SK-N-MC (cell line): ENCODE measurements at regions not wholly inside any gene's neighbourhood (a gene's known extent, or its start where the extent isn't known, plus 50 kb on each side); places are given as distances from the start of the nearest gene placed in this dataset.

Source experiments
- DNase-seq: peaks from one replicate; pipeline ENCODE4 v3.0.0-alpha.2; 2011; ENCODE audit warnings: low read depth, low spot score
- H3K27ac ChIP-seq: fragments of 200-600 bp; sonication (generic); 2 replicates; pipeline ENCODE4 v1.5.1; 2016; ENCODE audit warnings: mixed run types
- H3K36me3 ChIP-seq: fragments of 200-600 bp; sonication (generic); 2 replicates; pipeline ENCODE4 v1.6.1; 2017; ENCODE audit warnings: antibody characterized with exemption, low read length, mixed read lengths; ENCODE audit not compliant: insufficient read depth
- H3K4me3 ChIP-seq: fragments of 200-600 bp; sonication (generic); 2 replicates; pipeline ENCODE4 v1.5.1; 2016
- H3K9ac ChIP-seq: fragments of 200-600 bp; sonication (generic); 2 replicates; pipeline ENCODE4 v1.8.0; 2017; ENCODE audit warnings: mixed run types, mixed read lengths; ENCODE audit not compliant: insufficient read length
- H3K9me3 ChIP-seq: fragments of 200-600 bp; sonication (generic); 2 replicates; pipeline ENCODE4 v1.6.1; 2017; ENCODE audit warnings: low read depth, mild to moderate bottlenecking, antibody characterized with exemption, low read length, moderate library complexity, mixed read lengths
- EZH2 ChIP-seq: fragments of 200-600 bp; sonication (generic); IDR thresholded peaks from one replicate; pipeline ENCODE4 v1.6.1; 2017; ENCODE audit warnings: antibody characterized with exemption
- FOXP2 ChIP-seq: optimal IDR thresholded peaks from 2 replicates; pipeline ENCODE3; 2011; ENCODE audit warnings: mild to moderate bottlenecking, moderate library complexity; ENCODE audit not compliant: insufficient read depth; ENCODE audit errors: extremely low read length, control extremely low read depth
- POLR2AphosphoS5 ChIP-seq: IDR thresholded peaks from 2 replicates; pipeline ENCODE4 v1.6.1; 2012; ENCODE audit warnings: mild to moderate bottlenecking, low read depth, low read length, borderline replicate concordance

GRCh38 chr7:157079116-157079515, 59.6 kb upstream of the UBE3C start:
- H3K27ac ChIP-seq: no peak overlapping the region
- H3K9me3 ChIP-seq: no peaks in the 10 kb centered on the region
- TF ChIP-seq EZH2 (peak; percentile 60), POLR2AphosphoS5 (no peak), FOXP2 (no peak)
- H3K4me3 ChIP-seq: no peak overlapping the region
- no peaks in the 10 kb centered on the region for H3K36me3 ChIP-seq
- no peak for DNase-seq
- H3K9ac ChIP-seq: no peak overlapping the region

DNA sequence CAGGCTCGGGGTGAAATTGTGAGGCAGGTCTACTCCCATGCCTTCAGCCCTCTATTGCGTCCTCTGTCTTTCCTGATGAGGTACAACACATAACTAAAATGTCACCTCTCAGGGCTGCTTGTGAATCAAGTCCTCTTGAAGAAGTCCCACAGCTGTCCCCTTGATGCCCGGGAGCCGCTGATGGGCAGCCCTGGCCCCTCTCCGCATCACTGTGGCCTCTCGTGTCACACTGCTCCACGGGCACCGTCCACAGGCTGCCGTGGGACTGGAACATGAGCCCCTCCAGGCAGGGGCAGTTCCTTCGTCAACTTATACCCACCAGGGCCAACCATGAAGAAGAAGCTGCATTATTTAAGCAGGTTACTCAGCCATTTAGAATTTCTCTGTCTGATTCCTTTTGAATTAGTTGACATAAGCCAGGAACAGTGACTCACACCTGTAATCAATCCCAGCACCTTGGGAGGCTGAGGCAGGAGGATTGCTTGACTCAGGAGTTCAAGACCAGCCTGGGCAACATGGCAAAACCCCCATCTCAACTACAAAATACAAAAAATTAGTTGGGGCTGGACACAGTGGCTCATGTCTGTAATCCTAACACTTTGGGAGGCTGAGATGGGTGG, 58.5 kb upstream of the UBE3C start:
- H3K27ac ChIP-seq: no peak overlapping the region
- H3K9ac ChIP-seq: no peak overlapping the region
- no peak for DNase-seq
- no peak overlapping the region for H3K4me3 ChIP-seq
- H3K9me3 ChIP-seq: no peaks in the 10 kb centered on the region
- TF ChIP-seq FOXP2: no peak
- TF ChIP-seq POLR2AphosphoS5: no peak
- TF ChIP-seq EZH2: no peak
- H3K36me3 ChIP-seq: no peaks in the 10 kb centered on the region

DNA sequence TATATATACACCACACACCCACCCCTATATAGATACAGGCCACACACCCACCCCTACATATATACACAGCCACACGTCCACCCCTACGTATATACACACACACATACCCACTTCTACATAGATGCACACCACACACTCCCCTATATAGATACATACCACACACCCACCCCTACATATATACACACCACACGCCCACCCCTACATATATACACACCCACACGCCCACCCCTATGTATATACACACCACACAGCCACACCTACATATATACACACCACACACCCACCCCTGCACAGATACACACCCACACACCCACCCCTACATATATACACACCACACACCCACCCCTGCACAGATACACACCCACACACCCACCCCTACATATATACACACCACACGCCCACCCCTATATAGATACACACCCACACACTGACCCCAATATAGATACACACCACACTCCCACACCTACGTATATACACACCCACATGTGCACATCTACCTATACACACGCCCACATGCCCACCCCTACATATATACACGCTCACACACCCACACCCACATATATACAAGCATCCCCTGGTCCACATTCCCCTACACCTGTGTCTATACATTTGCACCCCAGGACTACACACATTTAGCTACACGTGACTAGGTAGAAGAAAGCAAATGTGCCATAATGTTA, 52.1 kb upstream of the UBE3C start:
- no peaks in the 10 kb centered on the region for H3K36me3 ChIP-seq
- TF ChIP-seq EZH2 (no peak), POLR2AphosphoS5 (no peak), FOXP2 (no peak)
- DNase-seq: no peak

DNA sequence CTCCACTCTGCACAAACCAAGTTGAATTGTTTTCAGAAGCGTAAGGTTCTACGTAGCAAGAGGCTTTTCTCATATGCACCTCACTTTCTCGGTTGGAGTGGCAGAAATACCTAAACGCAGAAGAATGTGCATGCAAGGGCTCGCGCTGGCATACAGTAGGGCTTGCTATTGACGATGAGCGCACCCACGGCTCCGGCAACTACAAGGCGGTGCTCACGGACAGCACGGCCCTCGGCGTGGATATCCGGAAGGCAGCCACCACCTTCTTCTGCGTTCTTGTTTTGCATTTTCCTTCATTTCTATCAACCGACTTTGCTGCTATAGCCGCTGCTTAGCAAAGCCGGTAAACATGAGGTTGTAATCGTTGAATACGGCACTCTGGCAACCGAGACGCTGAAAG, 51.1 kb upstream of the UBE3C start:
- no peak for DNase-seq
- no peaks in the 10 kb centered on the region for H3K9me3 ChIP-seq
- no peak overlapping the region for H3K27ac ChIP-seq
- H3K36me3 ChIP-seq: no peaks in the 10 kb centered on the region
- H3K9ac ChIP-seq: no peak overlapping the region
- no peak overlapping the region for H3K4me3 ChIP-seq
- no peak for TF ChIP-seq POLR2AphosphoS5
- TF ChIP-seq FOXP2: no peak
- no peak for TF ChIP-seq EZH2

More for the DNA sequence above, 52.1 kb upstream of the UBE3C start:
- H3K9ac ChIP-seq: no peak overlapping the region
- H3K9me3 ChIP-seq: no peaks in the 10 kb centered on the region
- H3K4me3 ChIP-seq: no peak overlapping the region
- no peak overlapping the region for H3K27ac ChIP-seq

- Histone ChIP-seq H3K4me3 (no peak overlapping the region), H3K9me3 (no peaks in the 10 kb centered on the region), H3K27ac (no peak overlapping the region), H3K36me3 (no peaks in the 10 kb centered on the region), H3K9ac (no peak overlapping the region)
- no peak for DNase-seq
- TF ChIP-seq POLR2AphosphoS5 (no peak), EZH2 (no peak), FOXP2 (no peak)
Measured at GRCh38 chr7:157088136-157088535, 50.6 kb upstream of the UBE3C start.
